HG03442 (cell line): ENCODE measurements at regions not wholly inside any gene's neighbourhood (a gene's known extent, or its start where the extent isn't known, plus 50 kb on each side); places are given as distances from the start of the nearest gene placed in this dataset.

Experiments used
- ATAC-seq: cut with Tn5 transposase; IDR thresholded peaks from one replicate; pipeline ENCODE4 v1.9.1; 2021; ENCODE audit warnings: mild to moderate bottlenecking, moderate library complexity; ENCODE audit not compliant: unreplicated experiment

GRCh38 chr14:71201840-71202239 is 294.6 kb downstream of the PCNX1 start:
- ATAC-seq: no peak

DNA sequence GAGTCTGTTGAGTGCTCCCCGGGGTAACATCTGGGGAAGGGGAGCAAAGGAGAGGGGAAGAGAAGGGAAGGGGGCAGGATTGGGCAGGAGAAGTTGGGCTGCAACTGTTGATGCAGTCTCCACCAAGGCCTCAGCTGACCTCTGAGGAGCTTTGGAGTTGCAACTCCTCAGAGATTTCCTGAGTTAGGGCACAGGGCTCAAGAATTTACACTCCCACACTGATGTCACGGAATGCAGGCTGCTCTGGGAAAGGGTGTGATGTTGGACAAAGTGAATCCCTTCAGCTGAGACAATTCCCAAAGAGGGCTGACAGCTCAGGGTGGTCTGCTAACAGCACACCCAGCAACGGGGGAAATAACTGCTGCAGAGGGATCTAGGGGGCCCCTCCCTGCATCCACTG is 295.6 kb downstream of the PCNX1 start:
- no peak for ATAC-seq

DNA sequence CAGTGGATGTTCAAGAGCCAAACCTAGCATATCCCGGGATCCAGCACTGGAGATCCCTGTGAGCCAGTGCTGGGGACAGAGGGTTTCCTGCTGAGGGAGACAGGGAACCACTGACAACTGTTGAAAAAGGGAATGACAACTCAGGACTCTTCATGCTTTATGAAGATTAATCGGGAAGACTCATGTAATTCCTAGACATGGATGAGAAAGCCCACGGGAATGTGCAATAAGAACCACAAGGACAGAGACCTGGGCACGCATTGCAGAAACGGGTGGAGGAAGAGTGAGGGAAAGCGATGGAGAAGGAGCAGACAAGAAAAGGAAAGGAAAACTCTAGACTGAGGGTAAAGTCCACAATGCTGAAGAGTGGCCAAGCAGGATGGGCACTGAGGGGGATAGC is 296.0 kb downstream of the PCNX1 start:
- ATAC-seq: no peak

DNA sequence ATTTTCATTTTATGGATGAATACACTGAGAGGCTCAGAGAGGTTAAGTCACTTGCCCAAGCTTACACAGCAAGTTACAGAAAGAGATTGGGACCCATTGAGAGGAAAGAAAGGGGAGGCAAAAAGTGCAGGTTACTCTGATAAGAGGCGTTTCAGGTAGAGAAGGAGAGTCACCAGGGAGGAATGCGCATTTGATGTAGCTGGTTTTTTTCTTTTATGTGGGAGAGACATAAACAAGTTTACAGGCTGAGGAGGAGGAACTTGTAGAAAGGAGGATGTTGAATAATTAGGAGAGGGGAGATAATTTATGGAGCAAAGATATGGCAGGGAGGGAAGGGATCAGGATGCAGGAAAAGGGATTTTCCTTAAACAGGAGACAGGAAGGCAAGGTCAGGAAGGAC is 297.0 kb downstream of the PCNX1 start:
- ATAC-seq: no peak

- no peak for ATAC-seq
Measured at GRCh38 chr14:71204768-71205167, 297.5 kb downstream of the PCNX1 start.

DNA sequence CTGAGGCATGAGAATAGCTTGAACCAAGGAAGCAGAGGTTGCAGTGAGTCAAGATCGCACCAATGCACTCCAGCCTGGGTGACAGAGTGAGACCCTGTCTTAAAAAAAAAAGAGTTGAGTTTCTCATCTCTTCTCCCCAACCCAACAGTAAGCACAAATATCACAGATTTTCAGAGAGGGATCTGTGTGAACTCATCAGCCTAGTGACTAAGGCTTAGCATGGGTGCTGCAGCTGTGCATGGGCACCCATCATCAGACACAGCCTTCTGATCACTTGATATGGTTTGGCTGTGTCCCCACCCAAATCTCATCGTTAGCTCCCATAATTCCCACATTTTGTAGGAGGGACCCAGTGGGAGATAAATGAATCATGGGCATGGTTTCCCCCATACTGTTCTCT is 298.9 kb downstream of the PCNX1 start:
- no peak for ATAC-seq

- ATAC-seq: no peak
Measured at GRCh38 chr14:71206766-71207371, 299.6 kb downstream of the PCNX1 start.

- ATAC-seq: no peak
Measured at GRCh38 chr14:71208702-71209357, 301.6 kb downstream of the PCNX1 start.

GRCh38 chr14:71209888-71210287 is 302.6 kb downstream of the PCNX1 start:
- no peak for ATAC-seq

DNA sequence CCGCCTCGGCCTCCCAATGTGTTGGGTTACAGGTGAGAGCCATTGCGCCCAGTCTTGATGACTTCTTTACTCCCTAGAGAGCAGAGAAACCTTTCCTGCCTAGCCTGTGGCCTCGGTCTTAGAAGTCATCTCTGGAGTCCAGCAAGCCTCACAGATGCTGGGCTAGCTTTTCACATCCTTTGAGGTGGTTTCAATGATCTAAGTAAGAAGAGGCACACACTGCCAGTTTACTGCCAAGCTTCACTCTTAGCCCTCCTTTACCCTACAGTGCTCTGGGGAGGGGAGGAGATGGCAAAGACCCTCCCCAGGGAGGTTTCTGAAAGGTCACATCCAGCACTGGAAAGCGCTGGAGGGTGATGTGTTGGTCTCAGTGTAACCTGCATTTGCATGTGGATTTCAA is 304.8 kb downstream of the PCNX1 start:
- peak; percentile 39 for ATAC-seq

- ATAC-seq: no peak
Measured at GRCh38 chr14:71212683-71213107, 305.4 kb downstream of the PCNX1 start.

GRCh38 chr14:71214241-71214640 is 307.0 kb downstream of the PCNX1 start:
- no peak for ATAC-seq

GRCh38 chr14:71220462-71220861 is 313.2 kb downstream of the PCNX1 start:
- no peak for ATAC-seq

- ATAC-seq: no peak
Measured at GRCh38 chr14:71221119-71221518, 313.9 kb downstream of the PCNX1 start.

- ATAC-seq: no peak
Measured at GRCh38 chr14:71225113-71225512, 317.9 kb downstream of the PCNX1 start.

DNA sequence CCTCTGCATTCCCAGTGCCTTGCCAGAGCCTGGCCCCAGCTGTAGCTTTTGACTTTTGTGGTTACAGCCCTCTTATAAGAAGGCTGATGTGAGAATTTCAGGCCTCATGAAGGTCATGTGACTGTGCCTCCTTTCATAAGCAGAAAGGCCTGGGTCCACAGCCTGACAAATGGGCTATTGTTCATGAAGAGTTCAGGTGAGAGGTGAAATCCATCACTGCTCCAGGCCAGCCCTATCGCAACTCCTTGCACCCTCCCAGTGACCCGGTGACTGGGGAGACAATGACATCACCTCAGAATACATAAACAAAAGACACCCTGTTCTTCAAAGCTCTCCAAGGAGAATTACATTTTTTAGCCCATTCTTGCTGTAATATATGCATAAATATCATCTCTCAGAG is 321.5 kb downstream of the PCNX1 start:
- no peak for ATAC-seq

DNA sequence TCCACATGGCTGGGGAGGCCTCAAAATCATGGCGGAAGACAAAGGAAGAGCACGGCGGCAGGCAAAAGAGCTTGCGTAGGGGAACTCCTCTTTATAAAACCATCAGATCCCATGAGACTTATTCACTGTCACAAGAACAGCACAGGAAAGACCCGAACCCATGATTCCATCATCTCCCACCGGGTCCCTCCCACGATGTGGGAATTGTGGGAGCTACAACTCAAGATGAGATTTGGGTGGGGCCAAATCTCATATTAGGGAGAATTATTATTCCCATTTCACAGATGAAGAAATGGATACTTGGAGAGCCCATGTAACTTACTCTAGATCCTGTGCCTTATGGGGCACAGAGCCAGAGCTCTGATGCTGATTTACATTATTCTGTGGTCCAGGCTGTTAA is 322.6 kb downstream of the PCNX1 start:
- no peak for ATAC-seq

DNA sequence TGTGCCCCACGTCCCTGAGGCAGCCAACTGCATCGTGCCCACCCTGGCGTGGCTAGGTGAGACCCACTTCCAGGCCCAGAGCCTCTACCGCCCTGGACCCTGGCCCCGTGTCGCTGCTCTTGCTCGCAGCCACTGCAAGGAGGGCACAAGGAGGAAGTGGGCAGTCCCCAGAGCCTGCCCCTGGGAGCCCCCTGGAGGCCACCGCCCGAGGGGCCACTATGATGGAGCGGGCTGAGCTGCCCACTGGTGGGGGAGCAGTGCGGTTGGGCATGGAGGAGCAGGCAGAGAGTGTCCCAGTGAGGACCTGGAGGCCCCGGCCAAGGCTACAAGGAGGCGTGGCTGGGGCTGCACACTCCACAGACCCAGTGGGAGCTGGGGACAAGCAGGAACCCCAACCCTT is 323.6 kb downstream of the PCNX1 start:
- no peak for ATAC-seq

- no peak for ATAC-seq
Measured at GRCh38 chr14:71231521-71232393, 324.5 kb downstream of the PCNX1 start.

DNA sequence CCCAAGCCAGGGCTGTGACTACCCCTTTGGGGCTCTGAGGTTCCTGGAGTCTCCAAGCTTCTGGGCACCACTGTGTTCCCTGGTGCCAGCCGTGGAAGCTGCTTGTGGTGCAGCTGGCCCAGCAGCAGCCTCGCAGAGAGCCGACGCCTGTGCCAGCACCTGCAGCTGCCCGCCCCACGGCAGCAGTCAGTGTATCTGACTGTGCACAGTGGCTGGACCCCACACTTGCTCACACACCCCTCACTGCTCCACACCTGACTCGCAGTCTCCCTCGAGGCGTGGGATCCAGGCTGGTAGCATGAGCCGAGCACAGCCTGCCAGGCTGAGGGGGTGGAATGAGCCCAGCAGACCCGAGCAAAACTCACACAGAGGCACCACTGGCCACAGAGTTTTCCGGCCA is 325.2 kb downstream of the PCNX1 start:
- ATAC-seq: no peak

GRCh38 chr14:71235875-71236274 is 328.6 kb downstream of the PCNX1 start:
- ATAC-seq: no peak

DNA sequence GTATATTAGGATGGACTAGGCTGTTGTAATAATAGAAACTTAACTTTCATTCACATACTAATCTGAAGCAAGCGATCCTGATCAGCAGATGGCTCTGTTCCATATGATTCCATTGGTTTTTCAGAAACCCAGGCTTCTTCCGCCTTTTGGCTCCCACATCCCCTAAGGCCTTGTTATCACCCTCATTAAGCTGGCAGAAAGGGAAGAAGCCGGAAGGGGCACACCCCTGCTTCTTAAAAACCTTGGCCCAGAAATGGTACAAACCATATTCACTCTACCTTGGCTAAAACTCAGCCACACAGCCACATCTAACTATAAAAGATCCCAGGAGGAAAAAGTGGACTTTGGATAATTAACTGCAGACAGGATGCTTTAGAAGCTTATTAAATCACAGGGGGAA is 329.2 kb downstream of the PCNX1 start:
- ATAC-seq: no peak
